ENCODE measurements at regions not wholly inside any gene's neighbourhood (a gene's known extent, or its start where the extent isn't known, plus 50 kb on each side); places are given as distances from the start of the nearest gene placed in this dataset.

- intact Hi-C loops (cut with micrococcal nuclease): no loop called here
Observed at GRCh38 chr9:126125577-126125976, 201.1 kb upstream of the MVB12B start.

GRCh38 chr9:126125992-126126409, 200.6 kb upstream of the MVB12B start:
- intact Hi-C loops (cut with micrococcal nuclease): no loop called here

GRCh38 chr9:126126807-126127206, 199.8 kb upstream of the MVB12B start:
- intact Hi-C loops (cut with micrococcal nuclease): no loop called here

- intact Hi-C loops (cut with micrococcal nuclease): no loop called here
Observed at GRCh38 chr9:126127591-126127990, 199.0 kb upstream of the MVB12B start.

- intact Hi-C loops (cut with micrococcal nuclease): no loop called here
Observed at GRCh38 chr9:126128494-126129142, 198.0 kb upstream of the MVB12B start.

- intact Hi-C loops (cut with micrococcal nuclease): no loop called here
Observed at GRCh38 chr9:126131066-126132010, 195.3 kb upstream of the MVB12B start.

- intact Hi-C loops (cut with micrococcal nuclease): no loop called here
Observed at GRCh38 chr9:126132746-126133145, 193.9 kb upstream of the MVB12B start.

- intact Hi-C loops (cut with micrococcal nuclease): no loop called here
Observed at GRCh38 chr9:126144196-126144595, 182.4 kb upstream of the MVB12B start.

- intact Hi-C loops (cut with micrococcal nuclease): no loop called here
Observed at GRCh38 chr9:126144603-126145456, 181.8 kb upstream of the MVB12B start.

GRCh38 chr9:126145887-126146253, 180.8 kb upstream of the MVB12B start:
- intact Hi-C loops (cut with micrococcal nuclease): no loop called here

GRCh38 chr9:126146254-126147145, 180.1 kb upstream of the MVB12B start:
- intact Hi-C loops (cut with micrococcal nuclease): no loop called here

GRCh38 chr9:126147186-126147935, 179.3 kb upstream of the MVB12B start:
- intact Hi-C loops (cut with micrococcal nuclease): no loop called here

- intact Hi-C loops (cut with micrococcal nuclease): no loop called here
Observed at GRCh38 chr9:126147936-126148870, 178.4 kb upstream of the MVB12B start.

GRCh38 chr9:126148994-126149393, 177.6 kb upstream of the MVB12B start:
- intact Hi-C loops (cut with micrococcal nuclease): no loop called here

GRCh38 chr9:126149661-126150060, 177.0 kb upstream of the MVB12B start:
- intact Hi-C loops (cut with micrococcal nuclease): no loop called here

- intact Hi-C loops (cut with micrococcal nuclease): no loop called here
Observed at GRCh38 chr9:126150411-126151030, 176.1 kb upstream of the MVB12B start.

GRCh38 chr9:126151031-126151685, 175.5 kb upstream of the MVB12B start:
- intact Hi-C loops (cut with micrococcal nuclease): no loop called here

GRCh38 chr9:126151686-126152134, 174.9 kb upstream of the MVB12B start:
- intact Hi-C loops (cut with micrococcal nuclease): no loop called here

Data from T-helper 2 cell treated with Interferon-gamma antibody and Interleukin-4, amounts not matched to agents 100 ng/mL and 5 ng/mL, for 36 hours (primary cell).